ENCODE measurements at regions not wholly inside any gene's neighbourhood (a gene's known extent, or its start where the extent isn't known, plus 50 kb on each side); places are given as distances from the start of the nearest gene placed in this dataset.

DNA sequence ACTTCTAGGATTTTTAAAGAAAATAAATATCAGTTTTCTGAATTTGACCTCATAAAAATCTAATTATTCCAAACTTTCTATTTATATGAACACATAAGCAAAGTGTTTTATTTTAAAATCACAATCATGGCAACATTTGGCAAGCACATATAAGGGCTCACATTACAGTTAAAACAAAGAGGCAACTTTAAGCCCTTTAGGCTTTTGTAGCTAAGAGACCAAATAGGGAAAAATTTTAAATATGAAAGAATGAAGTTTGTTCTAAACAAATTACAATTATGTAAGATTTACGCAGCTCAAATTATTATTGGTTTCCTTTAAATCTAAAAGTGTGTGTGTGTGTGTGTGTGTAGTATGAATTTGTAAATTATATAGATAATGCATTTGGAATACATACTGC is 267.0 kb downstream of the ZIC4 start:
- no peaks in the 10 kb centered on the region for H3F3A ChIP-seq (replicated peaks; ENCODE audit: low read depth)
- H3K27me3 Mint-ChIP-seq (ENCODE audit: insufficient read depth, low read depth, poor library complexity), result peaks cover 1% of the 10 kb centered on the region
- no peaks in the 10 kb centered on the region for H3K79me2 ChIP-seq (replicated peaks; ENCODE audit: insufficient read depth)
- H4K20me1 ChIP-seq (replicated peaks; ENCODE audit: insufficient read depth), result no peaks in the 10 kb centered on the region
- no peak overlapping the region for H3K27ac Mint-ChIP-seq
- no peak overlapping the region for H3K4me2 ChIP-seq
- no peaks in the 10 kb centered on the region; the same call in 2 of the 3 replicates for H3K36me3 Mint-ChIP-seq (ENCODE audit: low read depth)
- H3K9me2 ChIP-seq (ENCODE audit: insufficient read depth), result peaks cover 8% of the 10 kb centered on the region; the same call in 1 of the 2 replicates
- H3K9me3 Mint-ChIP-seq, result peaks cover 5% of the 10 kb centered on the region; the same call in 2 of the 3 replicates
- no peaks in the 10 kb centered on the region for H3K27me3 ChIP-seq (ENCODE audit: insufficient read depth)
- H3K4me1 Mint-ChIP-seq, result peaks cover 2% of the 10 kb centered on the region; the same call in 1 of the 3 replicates
- ATAC-seq, result no peak
- H3K36me3 ChIP-seq (ENCODE audit: insufficient read depth), result no peaks in the 10 kb centered on the region
- TF ChIP-seq, protein P1, sequence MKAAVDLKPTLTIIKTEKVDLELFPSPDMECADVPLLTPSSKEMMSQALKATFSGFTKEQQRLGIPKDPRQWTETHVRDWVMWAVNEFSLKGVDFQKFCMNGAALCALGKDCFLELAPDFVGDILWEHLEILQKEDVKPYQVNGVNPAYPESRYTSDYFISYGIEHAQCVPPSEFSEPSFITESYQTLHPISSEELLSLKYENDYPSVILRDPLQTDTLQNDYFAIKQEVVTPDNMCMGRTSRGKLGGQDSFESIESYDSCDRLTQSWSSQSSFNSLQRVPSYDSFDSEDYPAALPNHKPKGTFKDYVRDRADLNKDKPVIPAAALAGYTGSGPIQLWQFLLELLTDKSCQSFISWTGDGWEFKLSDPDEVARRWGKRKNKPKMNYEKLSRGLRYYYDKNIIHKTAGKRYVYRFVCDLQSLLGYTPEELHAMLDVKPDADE (IDR thresholded peaks at IDR 0.05), result no peak
- TF ChIP-seq CREB1 (CRISPR knock-in tag; IDR thresholded peaks at IDR 0.05; ENCODE audit: low read depth), result no peak
- TF ChIP-seq ZNF114 (CRISPR knock-in tag; IDR thresholded peaks at IDR 0.05), result no peak
- TF ChIP-seq JUNB (IDR thresholded peaks at IDR 0.05; ENCODE audit: unreplicated experiment), result no peak
- no peak for TF ChIP-seq EZH2 (IDR thresholded peaks at IDR 0.05; ENCODE audit: low read depth, unreplicated experiment)
- TF ChIP-seq POLR2AphosphoS5 (IDR thresholded peaks at IDR 0.05; ENCODE audit: low read depth), result no peak
- TF ChIP-seq NANOG (IDR thresholded peaks at IDR 0.05; ENCODE audit: borderline replicate concordance), result no peak
- no peak for TF ChIP-seq EZH2phosphoT487 (IDR thresholded peaks at IDR 0.05; ENCODE audit: unreplicated experiment)
- H3K4me3 Mint-ChIP-seq, result no peak overlapping the region
- DNase-seq (ENCODE audit: low spot score), result no peak
- no peaks in the 10 kb centered on the region for H3K4me1 ChIP-seq (ENCODE audit: insufficient read depth)
- no peak overlapping the region for H2AFZ ChIP-seq
- H3K4me3 ChIP-seq, result no peak overlapping the region
- no peak overlapping the region for H3K27ac ChIP-seq (ENCODE audit: low read depth)

GRCh38 chr3:147132168-147132567 is 274.2 kb downstream of the ZIC4 start:
- H3K4me1 ChIP-seq (ENCODE audit: insufficient read depth), result no peaks in the 10 kb centered on the region
- no peaks in the 10 kb centered on the region for H3K79me2 ChIP-seq (replicated peaks; ENCODE audit: insufficient read depth)
- no peak overlapping the region for H3K4me2 ChIP-seq
- no peak overlapping the region for H3K27ac ChIP-seq (ENCODE audit: low read depth)
- Mint-ChIP-seq H3K27me3 (ENCODE audit: insufficient read depth, low read depth, poor library complexity) (peaks cover 3% of the 10 kb centered on the region), H3K36me3 (ENCODE audit: low read depth) (peaks cover 10% of the 10 kb centered on the region; the same call in 2 of the 3 replicates), H3K9me3 (peaks cover 35% of the 10 kb centered on the region), H3K4me3 (no peak overlapping the region), H3K4me1 (no peaks in the 10 kb centered on the region), H3K27ac (no peak overlapping the region)
- H3F3A ChIP-seq (replicated peaks; ENCODE audit: low read depth), result no peaks in the 10 kb centered on the region
- TF ChIP-seq, protein P1 (IDR thresholded peaks at IDR 0.05), result no peak
- no peak for TF ChIP-seq JUNB (IDR thresholded peaks at IDR 0.05; ENCODE audit: unreplicated experiment)
- TF ChIP-seq STAT1 (IDR thresholded peaks at IDR 0.05; ENCODE audit: unreplicated experiment), result no peak
- no peak for TF ChIP-seq NANOG (IDR thresholded peaks at IDR 0.05; ENCODE audit: borderline replicate concordance)
- peaks cover 8% of the 10 kb centered on the region for H3K9me2 ChIP-seq (ENCODE audit: insufficient read depth)
- H3K36me3 ChIP-seq (ENCODE audit: insufficient read depth), result no peaks in the 10 kb centered on the region; the same call in none of the 2 replicates
- DNase-seq (ENCODE audit: low spot score) (no peak), ATAC-seq (no peak)
- no peak overlapping the region for H3K4me3 ChIP-seq
- no peaks in the 10 kb centered on the region for H3K27me3 ChIP-seq (ENCODE audit: insufficient read depth)
- H4K20me1 ChIP-seq (replicated peaks; ENCODE audit: insufficient read depth), result no peaks in the 10 kb centered on the region
- H2AFZ ChIP-seq, result no peak overlapping the region
